Body of pancreas (tissue), 4 donors: ENCODE measurements at regions not wholly inside any gene's neighbourhood (a gene's known extent, or its start where the extent isn't known, plus 50 kb on each side); places are given as distances from the start of the nearest gene placed in this dataset.

Experiments
- POLR2A ChIP-seq, 3 donors: fragments of 450-650 bp; IDR thresholded peaks; one replicate each; pipeline ENCODE4 v1.6.1; 2016; ENCODE audit warnings: antibody characterized with exemption in 3 of 3, mild to moderate bottlenecking in 2 of 3
- TF ChIP-seq, protein P1 (sequence below), 7 experiments: fragments of 450-650 bp in 4 of 7; fragments of 200-600 bp in 3 of 7; sonication (generic) in 3 of 7; IDR thresholded peaks; one replicate each; pipeline ENCODE4 v1.5.1; 2016 to 2019; ENCODE audit warnings: antibody characterized with exemption in 7 of 7

DNA sequence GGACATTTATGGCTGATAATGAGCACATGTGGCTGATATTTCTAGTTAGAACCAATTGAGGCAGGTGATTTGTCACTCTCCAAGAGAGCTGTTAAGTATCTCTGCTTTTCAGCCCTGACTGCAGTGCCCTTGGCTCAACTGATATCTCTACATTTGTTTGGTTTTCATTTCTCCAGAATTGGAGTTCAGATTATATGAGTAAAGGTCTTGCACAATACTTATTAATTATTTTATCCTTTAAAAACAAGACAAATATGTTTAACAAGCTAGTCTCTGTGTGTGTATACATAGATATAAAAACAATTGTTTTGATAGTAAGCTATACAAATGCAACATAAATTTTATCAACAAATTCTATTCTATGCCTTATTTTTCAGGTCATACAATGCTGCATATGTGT is 105.2 kb downstream of the BRMS1L start:
- TF ChIP-seq, protein P1, sequence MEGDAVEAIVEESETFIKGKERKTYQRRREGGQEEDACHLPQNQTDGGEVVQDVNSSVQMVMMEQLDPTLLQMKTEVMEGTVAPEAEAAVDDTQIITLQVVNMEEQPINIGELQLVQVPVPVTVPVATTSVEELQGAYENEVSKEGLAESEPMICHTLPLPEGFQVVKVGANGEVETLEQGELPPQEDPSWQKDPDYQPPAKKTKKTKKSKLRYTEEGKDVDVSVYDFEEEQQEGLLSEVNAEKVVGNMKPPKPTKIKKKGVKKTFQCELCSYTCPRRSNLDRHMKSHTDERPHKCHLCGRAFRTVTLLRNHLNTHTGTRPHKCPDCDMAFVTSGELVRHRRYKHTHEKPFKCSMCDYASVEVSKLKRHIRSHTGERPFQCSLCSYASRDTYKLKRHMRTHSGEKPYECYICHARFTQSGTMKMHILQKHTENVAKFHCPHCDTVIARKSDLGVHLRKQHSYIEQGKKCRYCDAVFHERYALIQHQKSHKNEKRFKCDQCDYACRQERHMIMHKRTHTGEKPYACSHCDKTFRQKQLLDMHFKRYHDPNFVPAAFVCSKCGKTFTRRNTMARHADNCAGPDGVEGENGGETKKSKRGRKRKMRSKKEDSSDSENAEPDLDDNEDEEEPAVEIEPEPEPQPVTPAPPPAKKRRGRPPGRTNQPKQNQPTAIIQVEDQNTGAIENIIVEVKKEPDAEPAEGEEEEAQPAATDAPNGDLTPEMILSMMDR (IDR thresholded peaks at IDR 0.05): no peak
- no peak for TF ChIP-seq POLR2A (IDR thresholded peaks at IDR 0.05)
